Jurkat, Clone E6-1 (cell line): ENCODE measurements at regions not wholly inside any gene's neighbourhood (a gene's known extent, or its start where the extent isn't known, plus 50 kb on each side); places are given as distances from the start of the nearest gene placed in this dataset.
"Not testable (repeated sequence)": the region's sequence is repeated elsewhere in the genome, so short reads cannot be mapped to it uniquely, and the experiment has no call there.

Experiments
- DNase-seq: peaks from one replicate; pipeline ENCODE4 v3.0.0-alpha.2; 2011; ENCODE audit warnings: low read depth, low spot score
- H3K4me3 ChIP-seq: 2 replicates; pipeline ENCODE4 v1.5.1; 2011; ENCODE audit warnings: mild to moderate bottlenecking, low read length, control low read depth, moderate library complexity

DNA sequence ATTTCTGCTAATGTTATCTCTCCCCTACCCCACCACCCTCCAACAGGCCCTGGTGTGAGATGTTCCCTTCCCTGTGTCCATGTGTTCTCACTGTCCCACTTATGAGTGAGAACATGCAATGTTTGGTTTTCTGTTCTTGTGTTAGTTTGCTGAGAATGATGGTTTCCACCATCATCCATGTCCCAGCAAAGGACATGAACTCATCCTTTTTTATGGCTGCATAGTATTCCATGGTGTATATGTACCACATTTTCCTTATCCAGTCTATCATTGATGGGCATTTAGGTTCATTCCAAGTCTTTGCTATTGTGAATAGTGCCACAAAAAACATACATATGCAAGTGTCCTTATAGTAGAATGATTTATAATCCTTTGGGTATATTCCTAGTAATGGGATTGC lies 104.5 kb downstream of the ZNF33B start:
- DNase-seq, H3K4me3 ChIP-seq: not testable (repeated sequence)

- no peak overlapping the region for H3K4me3 ChIP-seq
- DNase-seq = no peak
Observed at GRCh38 chr10:42532996-42533395, 105.4 kb downstream of the ZNF33B start.

DNA sequence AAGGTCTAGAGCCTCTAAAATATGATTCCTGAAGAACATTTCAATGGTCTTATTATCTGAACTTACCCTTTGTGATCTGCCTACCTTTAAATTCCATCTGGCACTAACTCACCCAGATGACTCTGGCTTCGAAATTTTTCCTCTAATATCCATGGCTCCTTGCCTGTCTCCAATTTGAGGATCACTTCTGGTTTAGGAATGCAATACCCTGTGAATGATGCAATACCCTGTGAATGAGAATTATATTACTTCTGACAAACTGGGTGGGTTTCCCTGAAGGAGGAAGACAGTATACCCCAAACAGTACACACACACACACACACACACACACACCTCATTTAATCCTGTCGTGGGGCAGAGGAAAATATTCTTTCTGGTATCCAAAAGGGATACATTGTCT lies 115.3 kb downstream of the ZNF33B start:
- no peak overlapping the region for H3K4me3 ChIP-seq
- DNase-seq = no peak

- DNase-seq = no peak
- no peak overlapping the region for H3K4me3 ChIP-seq
Observed at GRCh38 chr10:42519761-42520460, 118.5 kb downstream of the ZNF33B start.

DNA sequence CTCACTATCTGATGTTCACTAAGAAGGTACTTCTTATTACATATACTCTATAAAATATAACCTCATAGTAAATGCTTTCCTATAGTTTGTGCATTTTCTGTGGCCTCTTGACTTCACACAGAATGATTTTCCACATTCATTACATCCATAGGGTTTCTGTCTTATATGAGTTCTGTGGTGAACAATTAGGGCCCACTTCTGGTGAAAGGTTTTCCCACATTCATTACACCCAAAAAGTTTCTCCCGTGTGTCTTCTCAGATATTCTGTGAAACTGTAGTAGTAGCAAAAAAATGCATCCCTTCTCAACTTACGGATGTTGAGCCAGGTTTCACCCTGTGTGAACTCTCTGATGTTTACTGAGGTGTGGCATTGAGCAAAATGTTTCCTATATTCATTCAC lies 119.3 kb downstream of the ZNF33B start:
- no peak for DNase-seq
- no peak overlapping the region for H3K4me3 ChIP-seq

DNA sequence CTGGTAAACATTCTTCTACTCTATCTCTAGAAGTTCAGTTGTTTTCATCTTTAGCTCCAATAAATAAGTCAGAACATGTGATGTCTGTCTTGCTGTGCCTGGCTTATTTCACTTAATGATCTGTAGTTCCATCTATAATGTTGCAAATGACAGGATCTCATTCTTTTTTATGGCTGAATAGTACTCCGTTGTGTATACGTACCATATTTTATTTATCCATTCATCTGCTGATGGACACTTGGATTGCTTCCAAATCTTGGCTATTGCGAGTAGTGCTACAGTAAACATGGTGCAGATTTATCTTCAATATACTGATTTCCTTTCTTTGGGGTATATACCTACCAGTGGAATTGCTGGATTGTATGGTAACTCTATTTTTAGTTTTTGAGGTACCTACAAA lies 124.4 kb downstream of the ZNF33B start:
- no peak for DNase-seq
- H3K4me3 ChIP-seq = no peak overlapping the region

DNA sequence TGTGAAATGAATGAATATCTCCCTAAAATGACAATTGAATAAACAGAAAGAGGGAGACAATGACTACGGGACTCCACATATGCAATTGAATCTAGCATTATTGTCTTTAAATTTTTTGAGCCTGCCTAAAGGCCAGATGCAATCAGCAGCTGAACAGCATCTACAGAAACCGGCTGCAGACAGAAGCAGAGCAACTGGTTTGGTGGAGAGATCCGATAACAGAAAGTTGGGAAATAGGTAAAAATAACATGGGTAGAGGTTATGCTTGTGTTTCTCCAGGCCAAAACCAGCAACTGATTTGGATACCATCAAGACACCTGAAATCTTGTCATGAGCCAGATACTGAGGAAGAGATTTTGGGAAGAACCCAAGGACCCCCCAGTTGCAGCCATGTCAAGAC lies 146.6 kb downstream of the ZNF33B start:
- DNase-seq = no peak
- H3K4me3 ChIP-seq = no peak overlapping the region

DNA sequence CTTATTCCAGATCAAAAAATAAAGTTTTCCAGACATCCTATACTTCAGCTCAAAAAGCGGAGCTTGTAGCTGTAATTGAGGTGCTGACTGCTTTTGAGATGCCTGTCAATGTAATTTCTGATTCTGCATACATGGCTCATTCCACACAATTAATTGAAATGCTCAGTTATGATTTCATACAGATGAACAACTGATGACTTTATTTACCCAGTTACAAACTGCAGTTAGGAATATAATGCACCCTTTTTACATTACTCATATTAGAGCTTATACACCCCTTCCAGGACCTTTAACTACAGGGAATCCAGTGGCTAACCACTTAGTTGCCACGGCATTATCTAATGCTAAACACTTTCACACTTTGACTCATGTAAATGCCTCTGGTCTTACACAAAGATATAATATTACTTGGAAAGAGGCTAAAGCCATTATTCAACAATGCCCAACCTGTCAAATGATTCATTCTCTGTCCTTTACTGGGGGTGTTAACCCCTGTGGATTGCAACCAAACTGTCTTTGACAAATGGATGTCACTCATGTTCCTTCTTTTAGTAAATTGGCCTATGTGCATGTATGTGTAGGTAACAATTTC lies 147.3 kb downstream of the ZNF33B start:
- DNase-seq = no peak
- H3K4me3 ChIP-seq = no peak overlapping the region

DNA sequence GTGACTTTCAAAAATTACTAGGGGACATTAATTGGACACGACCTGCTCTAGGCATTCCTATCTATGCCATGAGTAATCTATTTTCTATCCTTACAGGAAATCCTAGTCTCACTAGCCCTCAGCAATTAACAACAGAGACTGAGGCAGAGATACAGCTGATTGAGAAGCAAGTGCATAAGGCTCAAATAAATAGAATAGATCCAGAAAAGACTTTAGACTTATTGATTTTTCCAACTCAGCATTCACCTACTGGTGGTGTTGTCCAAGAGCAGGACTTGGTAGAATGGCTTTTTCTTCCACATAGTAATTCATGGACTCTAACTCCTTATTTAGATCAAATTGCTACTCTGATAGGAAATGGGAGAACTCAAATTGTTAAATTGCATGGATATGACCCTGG lies 148.0 kb downstream of the ZNF33B start:
- H3K4me3 ChIP-seq = no peak overlapping the region
- DNase-seq = no peak

DNA sequence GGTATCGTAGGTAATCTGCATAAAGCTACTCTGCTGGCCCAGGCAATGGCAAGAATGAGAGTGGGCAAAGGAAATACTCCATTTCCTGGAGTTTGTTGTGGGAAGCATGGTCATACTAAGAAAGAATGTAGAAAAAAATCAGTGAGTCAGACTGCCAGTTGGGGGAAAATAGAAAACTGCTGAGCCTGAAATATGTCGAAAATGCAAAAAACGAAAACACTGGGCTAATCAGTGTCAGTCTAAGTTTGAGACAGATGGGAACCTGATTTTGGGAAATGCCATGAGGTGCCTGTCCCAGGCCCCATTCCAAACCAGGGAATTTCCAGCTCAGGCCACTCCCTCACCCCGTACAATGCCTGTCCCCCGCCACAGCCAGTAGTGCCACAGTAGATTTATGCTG lies 150.0 kb downstream of the ZNF33B start:
- DNase-seq = no peak
- H3K4me3 ChIP-seq = no peak overlapping the region

GRCh38 chr10:42482411-42482810 lies 156.0 kb downstream of the ZNF33B start:
- H3K4me3 ChIP-seq = no peak overlapping the region
- DNase-seq = no peak

- no peak for DNase-seq
- no peak overlapping the region for H3K4me3 ChIP-seq
Observed at GRCh38 chr10:42479057-42479456, 159.3 kb downstream of the ZNF33B start.

GRCh38 chr10:42477170-42477569 lies 161.2 kb downstream of the ZNF33B start:
- no peak overlapping the region for H3K4me3 ChIP-seq
- DNase-seq = no peak

DNA sequence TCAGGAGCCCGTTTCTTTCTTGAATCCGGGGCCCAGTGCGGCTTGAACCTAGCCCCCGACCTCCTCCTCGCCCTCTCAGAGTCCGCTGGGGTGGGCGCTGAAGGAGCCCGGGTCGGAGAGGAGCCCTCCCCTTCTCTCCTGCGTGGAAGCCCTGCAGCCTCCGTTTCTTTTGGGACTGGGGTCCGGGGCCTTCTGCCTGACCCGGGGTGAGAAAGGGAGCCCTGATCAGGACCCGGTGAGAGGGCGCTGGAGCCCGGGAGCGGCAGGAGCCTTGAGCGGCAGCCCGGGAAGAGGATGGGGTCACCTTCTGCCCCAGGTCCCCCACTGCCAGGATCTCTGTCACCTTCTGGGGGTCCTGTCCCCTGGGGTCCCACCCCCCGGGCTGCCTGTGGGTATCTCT lies 162.3 kb downstream of the ZNF33B start:
- no peak for DNase-seq
- H3K4me3 ChIP-seq = no peak overlapping the region

- H3K4me3 ChIP-seq = no peak overlapping the region
- no peak for DNase-seq
Observed at GRCh38 chr10:42475168-42476098, 162.9 kb downstream of the ZNF33B start.

DNA sequence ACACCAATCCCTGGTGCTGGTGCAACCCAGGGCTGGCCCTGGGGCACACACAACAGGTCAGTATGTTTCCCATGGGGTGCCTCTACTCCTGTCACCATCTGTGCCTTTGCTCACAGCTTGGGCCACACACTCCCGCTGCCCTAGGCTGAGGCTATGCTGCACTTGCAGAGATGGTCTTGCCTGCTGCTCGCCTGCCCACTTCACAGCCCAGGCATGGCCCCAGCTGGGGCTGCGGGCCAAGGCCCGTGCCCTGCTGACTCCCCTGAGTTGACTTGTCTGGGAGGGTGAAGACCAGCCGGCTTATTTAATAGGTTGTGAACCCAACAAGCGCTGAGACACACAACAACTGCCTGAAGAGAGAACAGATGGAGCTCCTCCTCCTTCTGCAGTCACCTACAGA lies 184.1 kb downstream of the ZNF33B start:
- DNase-seq = no peak
- no peak overlapping the region for H3K4me3 ChIP-seq

DNA sequence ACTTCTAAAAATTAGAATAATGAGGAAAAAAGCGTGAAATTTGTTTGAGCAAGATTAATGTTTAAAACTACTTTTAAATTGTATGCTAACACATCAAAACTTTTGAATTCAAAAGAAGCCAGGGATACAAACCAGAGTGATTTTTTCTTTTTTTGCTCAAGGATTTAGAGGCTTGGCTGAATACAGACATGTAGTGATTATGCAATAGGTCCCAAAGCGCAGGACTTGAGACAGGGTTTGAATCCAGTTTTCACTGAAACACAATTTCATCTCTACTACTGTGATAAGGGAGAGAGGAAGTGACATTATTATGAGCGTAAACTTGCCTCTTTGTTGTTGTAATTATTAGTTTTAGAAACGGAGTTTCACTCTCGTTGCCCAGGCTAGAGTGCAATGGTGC lies 207.3 kb downstream of the ZNF33B start:
- H3K4me3 ChIP-seq = no peak overlapping the region
- DNase-seq = no peak

DNA sequence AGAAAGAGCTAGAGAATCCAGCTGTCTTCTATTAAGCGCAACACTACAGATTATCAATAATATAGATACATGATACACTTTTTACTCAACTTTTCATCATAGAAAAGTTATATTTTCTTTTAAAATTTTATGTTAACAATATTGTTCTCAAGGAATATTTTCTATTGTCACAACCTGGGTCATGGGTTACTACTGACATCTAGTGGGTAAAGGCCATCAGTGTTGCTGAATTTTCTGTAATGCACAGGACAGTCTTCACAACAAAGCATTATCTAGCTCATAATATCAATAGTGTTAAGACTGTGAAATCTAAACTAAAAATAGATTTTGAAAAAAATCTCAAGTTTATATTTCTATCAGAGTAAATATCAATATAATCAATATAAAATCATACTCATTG lies 209.8 kb downstream of the ZNF33B start:
- DNase-seq = peak; percentile 14
- H3K4me3 ChIP-seq = no peak overlapping the region

- H3K4me3 ChIP-seq = no peak overlapping the region
- no peak for DNase-seq
Observed at GRCh38 chr10:42422911-42423310, 215.5 kb downstream of the ZNF33B start.

- DNase-seq = no peak
- no peak overlapping the region for H3K4me3 ChIP-seq
Observed at GRCh38 chr10:42421812-42422211, 216.6 kb downstream of the ZNF33B start.
